Left kidney (tissue), 1 donor: ENCODE measurements at regions not wholly inside any gene's neighbourhood (a gene's known extent, or its start where the extent isn't known, plus 50 kb on each side); places are given as distances from the start of the nearest gene placed in this dataset.
"Not testable (repeated sequence)": the region's sequence is repeated elsewhere in the genome, so short reads cannot be mapped to it uniquely, and the experiment has no call there.

Source experiments
- DNase-seq: peaks from one replicate; pipeline ENCODE4 v3.0.0-alpha.2; 2013

DNA sequence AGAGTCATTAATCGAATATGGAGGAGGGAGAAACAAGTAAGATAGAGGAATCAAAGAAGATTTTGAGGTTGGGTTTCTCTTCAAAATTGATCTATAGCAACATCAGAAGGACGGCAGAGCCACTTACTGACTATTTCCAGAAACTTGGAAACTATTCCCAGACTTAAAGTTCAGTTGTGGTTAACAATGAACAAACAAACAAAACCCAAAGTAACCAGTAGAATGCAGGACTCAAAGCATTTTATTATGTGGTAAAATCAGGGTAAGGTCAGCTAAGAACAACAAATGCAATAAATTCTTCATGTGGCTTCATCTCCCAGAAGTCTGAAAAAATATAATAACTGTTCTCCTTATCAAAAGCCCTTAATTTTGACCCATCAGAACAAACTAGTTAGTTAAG lies 54.9 kb upstream of the OSMR start:
- no peak for DNase-seq

DNA sequence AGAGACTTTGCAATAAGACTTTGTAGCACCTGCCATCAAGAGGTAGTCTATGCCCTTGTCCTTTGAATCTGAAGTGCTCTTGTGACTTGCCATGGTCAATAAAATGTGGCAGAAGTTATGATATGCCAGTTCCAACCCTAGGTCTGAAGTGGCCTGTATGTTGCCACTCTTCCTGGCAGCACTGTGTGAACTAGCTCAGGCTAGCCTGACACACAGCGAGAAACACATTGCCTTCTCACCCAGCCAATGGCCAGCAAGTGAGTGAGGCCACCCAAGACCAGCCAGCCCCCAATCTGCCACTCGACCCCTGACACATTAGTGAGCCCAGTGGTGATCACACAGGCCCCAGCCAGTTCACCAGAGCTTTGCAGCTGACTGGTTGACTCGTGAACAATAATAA lies 52.7 kb upstream of the OSMR start:
- no peak for DNase-seq

GRCh38 chr5:38794037-38794436 lies 51.8 kb upstream of the OSMR start:
- DNase-seq, result not testable (repeated sequence)

DNA sequence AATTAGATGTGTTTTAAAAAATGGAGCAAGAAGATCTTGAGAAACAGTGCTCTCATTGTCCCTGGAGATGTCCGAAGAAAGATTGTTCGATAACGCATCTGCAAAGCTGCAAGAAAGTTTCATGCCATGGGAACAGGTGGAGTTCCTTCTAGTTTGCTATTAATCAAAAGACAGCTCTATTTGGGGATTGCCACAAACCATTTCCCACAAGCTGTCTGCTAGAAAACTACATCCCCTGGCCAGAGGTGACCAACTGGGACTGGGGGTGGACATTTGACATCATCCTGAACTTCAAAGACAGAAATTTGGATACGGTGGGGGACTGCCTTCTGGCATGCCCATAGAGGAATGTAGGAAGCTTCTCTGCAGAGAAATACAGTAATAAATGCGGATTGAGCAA lies 50.8 kb upstream of the OSMR start:
- DNase-seq, result no peak

GRCh38 chr5:38795986-38796741 lies 49.6 kb upstream of the OSMR start:
- no peak for DNase-seq
